WTC11 (cell line): ENCODE measurements at regions not wholly inside any gene's neighbourhood (a gene's known extent, or its start where the extent isn't known, plus 50 kb on each side); places are given as distances from the start of the nearest gene placed in this dataset.

Experiments
- CBFB ChIP-seq: sonication (generic); formaldehyde crosslinking; IDR thresholded peaks from 2 replicates; pipeline ENCODE4 v1.8.1; 2022; ENCODE audit warnings: mild to moderate bottlenecking, low read depth, missing genetic modification reagents
- CREB1 ChIP-seq: sonication (generic); formaldehyde crosslinking; IDR thresholded peaks from 2 replicates; pipeline ENCODE4 v1.8.0; 2023; ENCODE audit warnings: mild to moderate bottlenecking, missing genetic modification reagents
- JUN ChIP-seq: sonication (generic); formaldehyde crosslinking; IDR thresholded peaks from 2 replicates; pipeline ENCODE4 v1.8.0; 2023; ENCODE audit warnings: mild to moderate bottlenecking, missing genetic modification reagents
- TEAD4 ChIP-seq: sonication (generic); formaldehyde crosslinking; IDR thresholded peaks from 2 replicates; pipeline ENCODE4 v1.8.0; 2022; ENCODE audit warnings: mild to moderate bottlenecking, missing genetic modification reagents
- ZNF317 ChIP-seq: sonication (generic); formaldehyde crosslinking; IDR thresholded peaks from 2 replicates; pipeline ENCODE4 v1.8.1; 2023; ENCODE audit warnings: low read depth, mild to moderate bottlenecking, moderate library complexity, missing genetic modification reagents, borderline replicate concordance
- ZNF396 ChIP-seq: fragments of 250-450 bp; sonication (Bioruptor Pico); IDR thresholded peaks from 2 replicates; pipeline ENCODE4 v1.8.0; 2021; ENCODE audit warnings: mild to moderate bottlenecking, moderate library complexity, borderline replicate concordance
- TF ChIP-seq, protein P1 (sequence below): fragments of 200-600 bp; IDR thresholded peaks from 2 replicates; pipeline ENCODE4 v1.8.0; 2022; ENCODE audit warnings: antibody characterized with exemption
- TF ChIP-seq, protein P2 (sequence below): sonication (generic); formaldehyde crosslinking; IDR thresholded peaks from 2 replicates; pipeline ENCODE4 v1.8.0; 2022; ENCODE audit warnings: mild to moderate bottlenecking, missing genetic modification reagents
- TF ChIP-seq, protein P3 (sequence below): sonication (generic); formaldehyde crosslinking; IDR thresholded peaks from 2 replicates; pipeline ENCODE4 v1.8.0; 2023; ENCODE audit warnings: missing genetic modification reagents
- TF ChIP-seq, protein P4 (sequence below): sonication (generic); formaldehyde crosslinking; conservative IDR thresholded peaks from 2 replicates; pipeline ENCODE4 v1.8.1; 2022; ENCODE audit warnings: mild to moderate bottlenecking, missing genetic modification reagents
- TF ChIP-seq, protein P5 (sequence below): sonication (generic); formaldehyde crosslinking; IDR thresholded peaks from 2 replicates; pipeline ENCODE4 v1.8.1; 2023; ENCODE audit warnings: mild to moderate bottlenecking, missing genetic modification reagents, moderate library complexity
- TF ChIP-seq, protein P6 (sequence below): sonication (generic); formaldehyde crosslinking; IDR thresholded peaks from 2 replicates; pipeline ENCODE4 v1.8.1; 2022; ENCODE audit warnings: low read depth, mild to moderate bottlenecking, moderate library complexity, missing genetic modification reagents, borderline replicate concordance

DNA sequence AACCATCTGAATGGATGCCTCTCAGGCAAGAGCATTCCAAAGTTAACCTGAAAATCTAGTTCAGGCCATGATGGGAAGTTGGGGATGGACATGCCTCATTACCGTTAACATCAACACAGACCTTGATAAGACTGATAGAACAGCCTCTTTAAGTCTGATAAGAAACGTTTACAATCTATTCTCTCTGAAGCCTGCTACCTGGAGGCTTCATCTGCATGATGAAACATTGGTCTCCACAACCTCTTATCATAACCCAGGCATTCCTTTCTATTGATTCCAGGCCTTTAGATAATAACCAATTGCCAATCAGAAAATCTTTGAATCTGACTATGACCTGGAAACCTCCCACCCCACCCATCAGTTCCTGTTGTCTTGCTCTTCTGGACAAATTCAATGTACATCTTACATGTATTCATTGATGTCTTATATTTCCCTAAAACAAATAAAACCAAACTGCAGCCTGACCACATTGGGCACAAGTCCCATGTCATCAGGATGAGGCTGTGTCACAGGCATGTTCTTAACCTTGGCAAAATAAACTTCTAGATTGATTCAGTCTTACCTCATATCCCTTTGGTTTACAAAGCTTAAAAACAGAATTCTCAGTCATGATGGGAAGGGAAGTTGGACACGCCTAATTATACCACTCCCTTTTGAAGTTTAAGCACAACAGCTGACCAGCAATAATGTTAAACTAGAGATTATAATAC is 843.8 kb upstream of the SPRY2 start:
- TF ChIP-seq, protein P1, sequence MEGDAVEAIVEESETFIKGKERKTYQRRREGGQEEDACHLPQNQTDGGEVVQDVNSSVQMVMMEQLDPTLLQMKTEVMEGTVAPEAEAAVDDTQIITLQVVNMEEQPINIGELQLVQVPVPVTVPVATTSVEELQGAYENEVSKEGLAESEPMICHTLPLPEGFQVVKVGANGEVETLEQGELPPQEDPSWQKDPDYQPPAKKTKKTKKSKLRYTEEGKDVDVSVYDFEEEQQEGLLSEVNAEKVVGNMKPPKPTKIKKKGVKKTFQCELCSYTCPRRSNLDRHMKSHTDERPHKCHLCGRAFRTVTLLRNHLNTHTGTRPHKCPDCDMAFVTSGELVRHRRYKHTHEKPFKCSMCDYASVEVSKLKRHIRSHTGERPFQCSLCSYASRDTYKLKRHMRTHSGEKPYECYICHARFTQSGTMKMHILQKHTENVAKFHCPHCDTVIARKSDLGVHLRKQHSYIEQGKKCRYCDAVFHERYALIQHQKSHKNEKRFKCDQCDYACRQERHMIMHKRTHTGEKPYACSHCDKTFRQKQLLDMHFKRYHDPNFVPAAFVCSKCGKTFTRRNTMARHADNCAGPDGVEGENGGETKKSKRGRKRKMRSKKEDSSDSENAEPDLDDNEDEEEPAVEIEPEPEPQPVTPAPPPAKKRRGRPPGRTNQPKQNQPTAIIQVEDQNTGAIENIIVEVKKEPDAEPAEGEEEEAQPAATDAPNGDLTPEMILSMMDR: no peak
- TF ChIP-seq, protein P2, sequence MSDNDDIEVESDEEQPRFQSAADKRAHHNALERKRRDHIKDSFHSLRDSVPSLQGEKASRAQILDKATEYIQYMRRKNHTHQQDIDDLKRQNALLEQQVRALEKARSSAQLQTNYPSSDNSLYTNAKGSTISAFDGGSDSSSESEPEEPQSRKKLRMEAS (CRISPR knock-in tag): no peak
- TF ChIP-seq CREB1 (CRISPR knock-in tag) (no peak), TEAD4 (no peak), ZNF317 (CRISPR knock-in tag) (no peak), CBFB (CRISPR knock-in tag) (no peak), ZNF396 (CRISPR knock-in tag) (no peak), JUN (CRISPR knock-in tag) (no peak)
- TF ChIP-seq, protein P3, sequence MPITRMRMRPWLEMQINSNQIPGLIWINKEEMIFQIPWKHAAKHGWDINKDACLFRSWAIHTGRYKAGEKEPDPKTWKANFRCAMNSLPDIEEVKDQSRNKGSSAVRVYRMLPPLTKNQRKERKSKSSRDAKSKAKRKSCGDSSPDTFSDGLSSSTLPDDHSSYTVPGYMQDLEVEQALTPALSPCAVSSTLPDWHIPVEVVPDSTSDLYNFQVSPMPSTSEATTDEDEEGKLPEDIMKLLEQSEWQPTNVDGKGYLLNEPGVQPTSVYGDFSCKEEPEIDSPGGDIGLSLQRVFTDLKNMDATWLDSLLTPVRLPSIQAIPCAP (CRISPR knock-in tag): no peak
- TF ChIP-seq, protein P4, sequence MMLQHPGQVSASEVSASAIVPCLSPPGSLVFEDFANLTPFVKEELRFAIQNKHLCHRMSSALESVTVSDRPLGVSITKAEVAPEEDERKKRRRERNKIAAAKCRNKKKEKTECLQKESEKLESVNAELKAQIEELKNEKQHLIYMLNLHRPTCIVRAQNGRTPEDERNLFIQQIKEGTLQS (CRISPR knock-in tag): no peak
- TF ChIP-seq, protein P5, sequence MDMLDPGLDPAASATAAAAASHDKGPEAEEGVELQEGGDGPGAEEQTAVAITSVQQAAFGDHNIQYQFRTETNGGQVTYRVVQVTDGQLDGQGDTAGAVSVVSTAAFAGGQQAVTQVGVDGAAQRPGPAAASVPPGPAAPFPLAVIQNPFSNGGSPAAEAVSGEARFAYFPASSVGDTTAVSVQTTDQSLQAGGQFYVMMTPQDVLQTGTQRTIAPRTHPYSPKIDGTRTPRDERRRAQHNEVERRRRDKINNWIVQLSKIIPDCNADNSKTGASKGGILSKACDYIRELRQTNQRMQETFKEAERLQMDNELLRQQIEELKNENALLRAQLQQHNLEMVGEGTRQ (CRISPR knock-in tag): no peak
- TF ChIP-seq, protein P6, sequence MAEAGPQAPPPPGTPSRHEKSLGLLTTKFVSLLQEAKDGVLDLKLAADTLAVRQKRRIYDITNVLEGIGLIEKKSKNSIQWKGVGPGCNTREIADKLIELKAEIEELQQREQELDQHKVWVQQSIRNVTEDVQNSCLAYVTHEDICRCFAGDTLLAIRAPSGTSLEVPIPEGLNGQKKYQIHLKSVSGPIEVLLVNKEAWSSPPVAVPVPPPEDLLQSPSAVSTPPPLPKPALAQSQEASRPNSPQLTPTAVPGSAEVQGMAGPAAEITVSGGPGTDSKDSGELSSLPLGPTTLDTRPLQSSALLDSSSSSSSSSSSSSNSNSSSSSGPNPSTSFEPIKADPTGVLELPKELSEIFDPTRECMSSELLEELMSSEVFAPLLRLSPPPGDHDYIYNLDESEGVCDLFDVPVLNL (CRISPR knock-in tag): no peak
